Fibroblast of the aortic adventitia (primary cell): ENCODE measurements at regions not wholly inside any gene's neighbourhood (a gene's known extent, or its start where the extent isn't known, plus 50 kb on each side); places are given as distances from the start of the nearest gene placed in this dataset.
"Not testable (repeated sequence)": the region's sequence is repeated elsewhere in the genome, so short reads cannot be mapped to it uniquely, and the experiment has no call there.

Experiments used
- DNase-seq: peaks from one replicate; pipeline ENCODE4 v3.0.0-alpha.2; 2010; ENCODE audit warnings: low read depth
- H3K4me3 ChIP-seq: 2 replicates; pipeline ENCODE4 v1.5.1; 2011; ENCODE audit warnings: low read depth, mild to moderate bottlenecking, control low read depth, low read length, moderate library complexity
- CTCF ChIP-seq: IDR thresholded peaks from 2 replicates; pipeline ENCODE4 v1.5.1; 2011; ENCODE audit warnings: mild to moderate bottlenecking, low read length, control low read depth, inconsistent platforms; ENCODE audit not compliant: insufficient read depth

- TF ChIP-seq CTCF = no peak
- no peak for DNase-seq
- H3K4me3 ChIP-seq = no peak overlapping the region
These were observed 410.4 kb downstream of the MAFB start for GRCh38 chr20:40278673-40279072.

- no peak for TF ChIP-seq CTCF
- DNase-seq = peak; percentile 36
These were observed 412.7 kb downstream of the MAFB start for GRCh38 chr20:40276301-40276700.

GRCh38 chr20:40275738-40276137 is 413.3 kb downstream of the MAFB start:
- no peak overlapping the region for H3K4me3 ChIP-seq
- DNase-seq = no peak
- TF ChIP-seq CTCF = no peak

More at GRCh38 chr20:40276301-40276700, 412.7 kb downstream of the MAFB start:
- H3K4me3 ChIP-seq = no peak overlapping the region

GRCh38 chr20:40274912-40275533 is 414.0 kb downstream of the MAFB start:
- no peak for TF ChIP-seq CTCF
- DNase-seq = no peak
- H3K4me3 ChIP-seq = no peak overlapping the region

GRCh38 chr20:40269274-40269673 is 419.8 kb downstream of the MAFB start:
- not testable (repeated sequence) for H3K4me3 ChIP-seq, DNase-seq

- DNase-seq = no peak
These were observed 420.5 kb downstream of the MAFB start for GRCh38 chr20:40268321-40269075.

More at GRCh38 chr20:40268321-40269075, 420.5 kb downstream of the MAFB start:
- no peak for TF ChIP-seq CTCF
- no peak overlapping the region for H3K4me3 ChIP-seq
